HL-60 (cell line): ENCODE measurements at regions not wholly inside any gene's neighbourhood (a gene's known extent, or its start where the extent isn't known, plus 50 kb on each side); places are given as distances from the start of the nearest gene placed in this dataset.

Experiments
- CTCF ChIP-seq: IDR thresholded peaks from one replicate; pipeline ENCODE4 v1.5.1; 2011; ENCODE audit warnings: low read length, control low read depth, inconsistent platforms; ENCODE audit not compliant: insufficient read depth
- GABPA ChIP-seq: IDR thresholded peaks from 2 replicates; pipeline ENCODE4 v1.6.1; 2012; ENCODE audit warnings: low read depth
- POLR2AphosphoS5 ChIP-seq: IDR thresholded peaks from 2 replicates; pipeline ENCODE4 v1.6.1; 2012; ENCODE audit warnings: low read depth
- REST ChIP-seq: IDR thresholded peaks from 2 replicates; pipeline ENCODE4 v1.6.1; 2012; ENCODE audit warnings: low read depth; ENCODE audit not compliant: insufficient replicate concordance

GRCh38 chr10:79018521-79019011 lies 50.2 kb upstream of the ZMIZ1 start:
- TF ChIP-seq CTCF (no peak), POLR2AphosphoS5 (no peak), REST (no peak), GABPA (no peak)
